MM.1S (cell line): ENCODE measurements at regions not wholly inside any gene's neighbourhood (a gene's known extent, or its start where the extent isn't known, plus 50 kb on each side); places are given as distances from the start of the nearest gene placed in this dataset.

Experiments
- EZH2 ChIP-seq: fragments of 300-600 bp; sonication (generic); optimal IDR thresholded peaks from 2 replicates; pipeline ENCODE3; 2017; ENCODE audit warnings: low read depth, mild to moderate bottlenecking, antibody characterized with exemption, low read length, mixed read lengths
- EZH2phosphoT487 ChIP-seq: fragments of 300-600 bp; sonication (generic); IDR thresholded peaks from 2 replicates; pipeline ENCODE4 v1.6.1; 2018; ENCODE audit warnings: antibody characterized with exemption, low read length
- TF ChIP-seq, protein P1 (sequence below): fragments of 300-600 bp; sonication (generic); IDR thresholded peaks from 2 replicates; pipeline ENCODE4 v1.5.1; 2016; ENCODE audit warnings: antibody characterized with exemption, low read length, mixed read lengths

DNA sequence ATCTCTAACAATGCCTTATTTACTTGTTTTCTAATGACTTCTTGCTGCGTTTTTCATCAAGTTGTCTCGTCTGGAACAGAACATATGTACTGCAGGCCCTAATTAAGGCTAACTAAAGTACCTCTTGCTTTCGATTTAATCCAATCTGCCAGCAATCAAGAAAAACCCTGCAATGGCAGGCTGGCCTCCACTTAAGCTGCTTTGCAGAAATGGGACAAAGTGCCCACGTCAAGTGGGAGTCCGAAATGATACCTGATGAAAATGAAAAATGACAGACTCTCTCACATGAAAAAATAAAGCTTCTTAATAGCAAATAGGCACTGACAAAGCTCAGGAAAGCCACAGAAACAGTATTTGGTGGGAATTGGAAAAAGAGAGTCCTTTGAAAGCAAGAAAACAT, 1454.7 kb downstream of the FAM181B start:
- TF ChIP-seq, protein P1, sequence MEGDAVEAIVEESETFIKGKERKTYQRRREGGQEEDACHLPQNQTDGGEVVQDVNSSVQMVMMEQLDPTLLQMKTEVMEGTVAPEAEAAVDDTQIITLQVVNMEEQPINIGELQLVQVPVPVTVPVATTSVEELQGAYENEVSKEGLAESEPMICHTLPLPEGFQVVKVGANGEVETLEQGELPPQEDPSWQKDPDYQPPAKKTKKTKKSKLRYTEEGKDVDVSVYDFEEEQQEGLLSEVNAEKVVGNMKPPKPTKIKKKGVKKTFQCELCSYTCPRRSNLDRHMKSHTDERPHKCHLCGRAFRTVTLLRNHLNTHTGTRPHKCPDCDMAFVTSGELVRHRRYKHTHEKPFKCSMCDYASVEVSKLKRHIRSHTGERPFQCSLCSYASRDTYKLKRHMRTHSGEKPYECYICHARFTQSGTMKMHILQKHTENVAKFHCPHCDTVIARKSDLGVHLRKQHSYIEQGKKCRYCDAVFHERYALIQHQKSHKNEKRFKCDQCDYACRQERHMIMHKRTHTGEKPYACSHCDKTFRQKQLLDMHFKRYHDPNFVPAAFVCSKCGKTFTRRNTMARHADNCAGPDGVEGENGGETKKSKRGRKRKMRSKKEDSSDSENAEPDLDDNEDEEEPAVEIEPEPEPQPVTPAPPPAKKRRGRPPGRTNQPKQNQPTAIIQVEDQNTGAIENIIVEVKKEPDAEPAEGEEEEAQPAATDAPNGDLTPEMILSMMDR: no peak
- no peak for TF ChIP-seq EZH2
- no peak for TF ChIP-seq EZH2phosphoT487
